Upper lobe of left lung (tissue), 6 donors: ENCODE measurements at regions not wholly inside any gene's neighbourhood (a gene's known extent, or its start where the extent isn't known, plus 50 kb on each side); places are given as distances from the start of the nearest gene placed in this dataset.
A peak's percentile ranks its signal among the peaks of the same experiment; 100 is the strongest.

Experiments
- ATAC-seq, 2 donors: fragments of 200-7000 bp; cut with Tn5 transposase; one replicate each; pipeline ENCODE4 v1.9.1; 2022; ENCODE audit warnings: mild to moderate bottlenecking in 2 of 2, moderate library complexity in 2 of 2; ENCODE audit not compliant: low FRiP score in 2 of 2
- DNase-seq, 2 donors: peaks; one replicate each; pipeline ENCODE4 v3.0.0-alpha.2; 2019 to 2020
- H3K27ac ChIP-seq, 4 donors: fragments of 200-600 bp; sonication (generic); one replicate each; pipeline ENCODE4 v1.5.1; 2016 to 2019
- H3K27me3 ChIP-seq, 4 donors: fragments of 200-600 bp; sonication (generic); one replicate each; pipeline ENCODE4 v1.5.1; 2017 to 2019
- H3K36me3 ChIP-seq, 4 donors: fragments of 200-600 bp; sonication (generic); one replicate each; pipeline ENCODE4 v1.5.1; 2016 to 2019
- H3K4me1 ChIP-seq, 4 donors: fragments of 200-600 bp; sonication (generic); one replicate each; pipeline ENCODE4 v1.5.1; 2018 to 2019
- H3K4me3 ChIP-seq, 4 donors: fragments of 200-600 bp; sonication (generic); one replicate each; pipeline ENCODE4 v1.5.1; 2017 to 2019; ENCODE audit warnings: mild to moderate bottlenecking in 2 of 4, moderate library complexity in 1 of 4
- H3K9me3 ChIP-seq, 4 donors: fragments of 200-600 bp; sonication (generic); one replicate each; pipeline ENCODE4 v1.5.1; 2018 to 2019
- CTCF ChIP-seq, 6 experiments: fragments of 450-650 bp in 4 of 6; fragments of 200-600 bp in 2 of 6; sonication (generic) in 2 of 6; IDR thresholded peaks; one replicate each; pipeline ENCODE4 v1.5.1; 2016 to 2019; ENCODE audit warnings: antibody characterized with exemption in 6 of 6
- EP300 ChIP-seq, 4 donors: sonication (generic); formaldehyde crosslinking; IDR thresholded peaks; one replicate each; pipeline ENCODE4 v1.5.1; 2017; ENCODE audit warnings: antibody characterized with exemption in 4 of 4, control low read depth in 2 of 4
- POLR2A ChIP-seq, 4 donors: fragments of 450-650 bp; IDR thresholded peaks; one replicate each; pipeline ENCODE4 v1.5.1; 2016 to 2017; ENCODE audit warnings: antibody characterized with exemption in 4 of 4, mild to moderate bottlenecking in 2 of 4
- POLR2AphosphoS5 ChIP-seq, 2 donors: sonication (generic); formaldehyde crosslinking; IDR thresholded peaks; one replicate each; pipeline ENCODE4 v1.5.1; 2017; ENCODE audit warnings: antibody characterized with exemption in 2 of 2
- WGBS, 2 donors: methylation state at CpG; one replicate each; pipeline ENCODE4 v1.1.5; 2017 to 2018; 5-methylcytosine and 5-hydroxymethylcytosine counted together
- donor health status: DM: no; HTN: no; CAD: no; lungs with moderate emphysema.
- donor health status: DM: no; HTN: yes; CAD: no; lungs with severe emphysema.

DNA sequence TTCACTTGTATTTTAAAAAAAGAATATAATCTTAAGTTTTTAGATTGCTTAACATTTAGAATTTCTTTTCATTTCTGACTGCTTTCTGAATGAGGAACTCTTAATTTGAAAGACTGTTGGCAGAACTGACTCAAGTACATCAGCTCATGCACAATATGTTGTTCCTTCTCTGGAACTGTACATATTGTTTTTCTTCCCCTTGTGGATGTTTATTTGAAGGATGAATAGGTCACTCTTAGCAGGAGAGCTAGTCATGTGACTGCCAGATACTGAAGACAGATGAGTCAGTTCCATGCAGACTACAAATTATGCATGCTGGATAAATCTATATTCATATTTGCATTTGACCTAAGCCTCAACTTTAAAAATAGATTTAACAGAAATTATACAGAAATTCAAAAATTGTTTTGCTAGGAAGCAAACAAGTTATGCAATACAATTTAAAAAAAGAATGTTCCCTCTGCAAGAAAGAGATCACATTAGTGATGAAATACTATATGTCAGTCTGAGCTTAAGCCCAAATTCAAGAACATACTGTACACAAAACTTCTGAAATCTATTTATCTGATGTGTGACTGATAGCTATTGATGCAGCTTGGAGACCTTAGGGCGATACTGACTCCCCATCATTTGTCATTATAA is 1274.9 kb upstream of the GJE1 start:
- ATAC-seq: peak; percentile 79 to 81
- Histone ChIP-seq H3K9me3 (no peaks in the 10 kb centered on the region), H3K4me3 (no peak overlapping the region), H3K4me1 (peaks cover 0 to 11% (median 2%) of the 10 kb centered on the region in 4 donors), H3K27ac (peak overlapping the region in 3 of 4 donors; percentile 34 to 59 (median 38)), H3K36me3 (no peaks in the 10 kb centered on the region), H3K27me3 (no peaks in the 10 kb centered on the region)
- TF ChIP-seq EP300 (IDR thresholded peaks at IDR 0.05) (peak in 1 of 4 donors; percentile 79), POLR2AphosphoS5 (IDR thresholded peaks at IDR 0.05) (peak in 1 of 2 donors; percentile 32), POLR2A (IDR thresholded peaks at IDR 0.05) (no peak), CTCF (IDR thresholded peaks at IDR 0.05) (no peak)
- DNase-seq: no peak
- WGBS, 2 donors: 77% methylated on average over 1 of the region's 1 CpG

- DNase-seq: no peak
- Histone ChIP-seq H3K27ac (no peak overlapping the region), H3K27me3 (no peaks in the 10 kb centered on the region), H3K36me3 (no peaks in the 10 kb centered on the region), H3K4me1 (peaks cover 0 to 11% (median 2%) of the 10 kb centered on the region in 4 donors), H3K9me3 (no peaks in the 10 kb centered on the region), H3K4me3 (no peak overlapping the region)
- TF ChIP-seq POLR2A (IDR thresholded peaks at IDR 0.05) (no peak), POLR2AphosphoS5 (IDR thresholded peaks at IDR 0.05) (no peak), CTCF (IDR thresholded peaks at IDR 0.05) (no peak), EP300 (IDR thresholded peaks at IDR 0.05) (no peak)
- ATAC-seq: no peak
Observed at GRCh38 chr6:140855520-140855919, 1277.2 kb upstream of the GJE1 start.

GRCh38 chr6:140854318-140854717 is 1278.4 kb upstream of the GJE1 start:
- TF ChIP-seq EP300 (IDR thresholded peaks at IDR 0.05): no peak
- TF ChIP-seq POLR2A (IDR thresholded peaks at IDR 0.05): no peak
- TF ChIP-seq CTCF (IDR thresholded peaks at IDR 0.05): no peak
- no peak for TF ChIP-seq POLR2AphosphoS5 (IDR thresholded peaks at IDR 0.05)
- no peak overlapping the region for H3K4me3 ChIP-seq
- ATAC-seq: peak in 1 of 2 donors; percentile 41
- no peaks in the 10 kb centered on the region for H3K27me3 ChIP-seq
- H3K27ac ChIP-seq: no peak overlapping the region
- DNase-seq: no peak
- no peaks in the 10 kb centered on the region for H3K9me3 ChIP-seq
- WGBS, 2 donors: 84 to 88% methylated on average over 1 of the region's 1 CpG
- H3K36me3 ChIP-seq: no peaks in the 10 kb centered on the region
- H3K4me1 ChIP-seq: peaks cover 0 to 11% (median 2%) of the 10 kb centered on the region in 4 donors

DNA sequence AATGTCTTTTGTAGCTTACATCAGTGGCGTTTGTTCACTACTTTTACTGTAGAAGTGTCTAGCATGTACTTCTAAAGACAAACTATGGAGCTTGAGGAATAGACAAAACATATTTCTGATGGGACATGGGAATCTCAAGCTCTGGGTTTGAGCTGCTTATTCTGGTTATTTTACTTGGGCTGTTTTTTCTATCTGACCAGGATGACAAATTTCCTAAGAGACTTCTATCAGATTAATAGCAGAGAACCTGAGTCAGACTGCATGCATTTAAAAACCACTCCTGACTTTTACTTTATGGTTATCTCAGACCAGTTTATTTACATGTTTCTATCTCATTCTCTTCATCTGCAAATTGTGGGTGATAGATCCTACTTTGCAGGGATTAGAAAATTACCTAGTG is 1282.3 kb upstream of the GJE1 start:
- Histone ChIP-seq H3K9me3 (no peaks in the 10 kb centered on the region), H3K4me1 (peaks cover 0 to 2% (median 0%) of the 10 kb centered on the region in 4 donors), H3K27ac (no peak overlapping the region), H3K27me3 (no peaks in the 10 kb centered on the region), H3K36me3 (no peaks in the 10 kb centered on the region), H3K4me3 (no peak overlapping the region)
- ATAC-seq (no peak), DNase-seq (no peak)
- TF ChIP-seq EP300 (IDR thresholded peaks at IDR 0.05): no peak
- no peak for TF ChIP-seq CTCF (IDR thresholded peaks at IDR 0.05)
- TF ChIP-seq POLR2AphosphoS5 (IDR thresholded peaks at IDR 0.05): no peak
- no peak for TF ChIP-seq POLR2A (IDR thresholded peaks at IDR 0.05)
- WGBS, 2 donors: 62 to 80% methylated on average over 1 of the region's 1 CpG

DNA sequence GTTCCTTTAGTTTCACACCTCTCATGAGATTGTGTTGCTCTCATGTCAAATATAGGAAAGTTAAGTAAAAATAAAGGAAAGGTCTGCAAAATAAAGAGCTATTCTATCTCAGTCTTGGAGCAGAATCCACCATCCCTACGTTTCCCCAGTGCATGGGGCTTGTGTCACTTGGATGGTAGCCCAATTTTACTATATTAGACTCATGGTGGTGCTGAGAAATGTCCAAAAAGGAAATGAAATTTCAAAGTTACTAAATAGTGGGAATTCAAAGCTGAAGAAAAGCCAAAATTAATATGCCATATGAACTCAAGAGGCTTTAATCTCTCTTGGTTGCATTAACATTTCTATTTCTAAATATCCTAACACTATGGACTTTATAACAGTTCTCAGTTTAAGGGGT is 1283.3 kb upstream of the GJE1 start:
- Histone ChIP-seq H3K4me3 (no peak overlapping the region), H3K36me3 (no peaks in the 10 kb centered on the region), H3K27ac (no peak overlapping the region), H3K27me3 (no peaks in the 10 kb centered on the region), H3K9me3 (no peaks in the 10 kb centered on the region), H3K4me1 (peaks cover 0 to 2% (median 0%) of the 10 kb centered on the region in 4 donors)
- no peak for ATAC-seq
- DNase-seq: no peak
- WGBS, 2 donors: 54 to 65% methylated on average over 1 of the region's 1 CpG
- TF ChIP-seq CTCF (IDR thresholded peaks at IDR 0.05): no peak
- no peak for TF ChIP-seq EP300 (IDR thresholded peaks at IDR 0.05)
- no peak for TF ChIP-seq POLR2AphosphoS5 (IDR thresholded peaks at IDR 0.05)
- TF ChIP-seq POLR2A (IDR thresholded peaks at IDR 0.05): no peak
